Fibroblast of pulmonary artery (primary cell): ENCODE measurements at regions not wholly inside any gene's neighbourhood (a gene's known extent, or its start where the extent isn't known, plus 50 kb on each side); places are given as distances from the start of the nearest gene placed in this dataset.

ENCODE experiments used
- DNase-seq: peaks from one replicate; pipeline ENCODE4 v3.0.0-alpha.2; 2010; ENCODE audit warnings: low read depth
- H3K4me3 ChIP-seq: replicated peaks from 2 replicates; pipeline ENCODE4 v1.5.1; 2011; ENCODE audit warnings: low read depth, mild to moderate bottlenecking, control low read depth, low read length, moderate library complexity
- CTCF ChIP-seq: IDR thresholded peaks from 2 replicates; pipeline ENCODE4 v1.5.1; 2011; ENCODE audit warnings: mild to moderate bottlenecking, control low read depth, low read length, inconsistent platforms; ENCODE audit errors: missing control alignments

- H3K4me3 ChIP-seq = no peak overlapping the region
- TF ChIP-seq CTCF = peak; percentile 27
- DNase-seq = no peak
Observed at GRCh38 chr17:77892469-77893143, 65.9 kb upstream of the TNRC6C start.

GRCh38 chr17:77893144-77894044, 65.1 kb upstream of the TNRC6C start:
- no peak overlapping the region for H3K4me3 ChIP-seq
- no peak for TF ChIP-seq CTCF
- no peak for DNase-seq

- DNase-seq = no peak
- H3K4me3 ChIP-seq = no peak overlapping the region
- no peak for TF ChIP-seq CTCF
Observed at GRCh38 chr17:77894126-77894956, 64.2 kb upstream of the TNRC6C start.

- no peak for DNase-seq
- no peak overlapping the region for H3K4me3 ChIP-seq
- TF ChIP-seq CTCF = no peak
Observed at GRCh38 chr17:77897741-77898301, 60.7 kb upstream of the TNRC6C start.

GRCh38 chr17:77898521-77899434, 59.7 kb upstream of the TNRC6C start:
- DNase-seq = no peak
- H3K4me3 ChIP-seq = no peak overlapping the region
- no peak for TF ChIP-seq CTCF

- no peak overlapping the region for H3K4me3 ChIP-seq
- DNase-seq = no peak
- no peak for TF ChIP-seq CTCF
Observed at GRCh38 chr17:77899498-77899897, 59.0 kb upstream of the TNRC6C start.
